Endodermal cell (in vitro differentiated cells): ENCODE measurements at regions not wholly inside any gene's neighbourhood (a gene's known extent, or its start where the extent isn't known, plus 50 kb on each side); places are given as distances from the start of the nearest gene placed in this dataset.

Experiments used
- DNase-seq: peaks from one replicate; pipeline ENCODE4 v3.0.0-alpha.2; 2017
- H3K27ac ChIP-seq: 2 replicates; pipeline ENCODE4 v1.5.1; 2013; ENCODE audit warnings: mild to moderate bottlenecking, low read depth, low read length, moderate library complexity
- H3K27me3 ChIP-seq: 2 replicates; pipeline ENCODE4 v1.6.1; 2013; ENCODE audit warnings: mild to moderate bottlenecking, low read length, moderate library complexity; ENCODE audit not compliant: insufficient read depth, control insufficient read depth, poor library complexity, severe bottlenecking
- H3K36me3 ChIP-seq: 2 replicates; pipeline ENCODE4 v1.7.0; 2013; ENCODE audit warnings: mild to moderate bottlenecking, low read length, moderate library complexity; ENCODE audit not compliant: control insufficient read depth, insufficient read depth
- H3K4me1 ChIP-seq: one replicate; pipeline ENCODE4 v1.7.0; 2013; ENCODE audit warnings: low read length; ENCODE audit not compliant: control insufficient read depth, insufficient read depth
- H3K4me3 ChIP-seq: 2 replicates; pipeline ENCODE4 v1.5.1; 2013; ENCODE audit warnings: mild to moderate bottlenecking, low read length, moderate library complexity
- H3K9ac ChIP-seq: 2 replicates; pipeline ENCODE4 v1.6.1; 2013; ENCODE audit warnings: mild to moderate bottlenecking, low read length, moderate library complexity; ENCODE audit not compliant: poor library complexity, severe bottlenecking; ENCODE audit errors: extremely low read depth
- H3K9me3 ChIP-seq: 2 replicates; pipeline ENCODE4 v1.6.1; 2013; ENCODE audit warnings: mild to moderate bottlenecking, low read length, moderate library complexity; ENCODE audit not compliant: control insufficient read depth
- H3K27ac Mint-ChIP-seq: 2 replicates; pipeline ENCODE4 v1.8.0; 2020; ENCODE audit warnings: mixed read lengths
- H3K27me3 Mint-ChIP-seq: 2 replicates; pipeline ENCODE4 v1.8.0; 2021; ENCODE audit warnings: mild to moderate bottlenecking, mixed read lengths; ENCODE audit not compliant: insufficient read depth
- H3K36me3 Mint-ChIP-seq: 2 replicates; pipeline ENCODE4 v1.8.0; 2020; ENCODE audit warnings: low read depth, mixed read lengths
- H3K4me1 Mint-ChIP-seq: 2 replicates; pipeline ENCODE4 v1.8.0; 2020; ENCODE audit warnings: mixed read lengths
- H3K4me3 Mint-ChIP-seq: 2 replicates; pipeline ENCODE4 v1.8.0; 2020; ENCODE audit warnings: mild to moderate bottlenecking, moderate library complexity, mixed read lengths
- H3K9me3 Mint-ChIP-seq: 2 replicates; pipeline ENCODE4 v1.8.0; 2020; ENCODE audit warnings: mild to moderate bottlenecking, mixed read lengths
- WGBS, 2 experiments: methylation state at CpG; one replicate each; pipeline versions ENCODE4 v1.1.5 to v1.1.7; 2013; ENCODE audit warnings: missing lambda C conversion rate in 2 of 2, mixed read lengths in 1 of 2; ENCODE audit not compliant: insufficient coverage in 1 of 2, insufficient read length in 1 of 2; 5-methylcytosine and 5-hydroxymethylcytosine counted together
- TF ChIP-seq, protein P1 (sequence below): fragments of 200-600 bp; sonication (generic); conservative IDR thresholded peaks from 2 replicates; pipeline ENCODE4 v1.5.0; 2021; ENCODE audit warnings: antibody characterized with exemption, mild to moderate bottlenecking

DNA sequence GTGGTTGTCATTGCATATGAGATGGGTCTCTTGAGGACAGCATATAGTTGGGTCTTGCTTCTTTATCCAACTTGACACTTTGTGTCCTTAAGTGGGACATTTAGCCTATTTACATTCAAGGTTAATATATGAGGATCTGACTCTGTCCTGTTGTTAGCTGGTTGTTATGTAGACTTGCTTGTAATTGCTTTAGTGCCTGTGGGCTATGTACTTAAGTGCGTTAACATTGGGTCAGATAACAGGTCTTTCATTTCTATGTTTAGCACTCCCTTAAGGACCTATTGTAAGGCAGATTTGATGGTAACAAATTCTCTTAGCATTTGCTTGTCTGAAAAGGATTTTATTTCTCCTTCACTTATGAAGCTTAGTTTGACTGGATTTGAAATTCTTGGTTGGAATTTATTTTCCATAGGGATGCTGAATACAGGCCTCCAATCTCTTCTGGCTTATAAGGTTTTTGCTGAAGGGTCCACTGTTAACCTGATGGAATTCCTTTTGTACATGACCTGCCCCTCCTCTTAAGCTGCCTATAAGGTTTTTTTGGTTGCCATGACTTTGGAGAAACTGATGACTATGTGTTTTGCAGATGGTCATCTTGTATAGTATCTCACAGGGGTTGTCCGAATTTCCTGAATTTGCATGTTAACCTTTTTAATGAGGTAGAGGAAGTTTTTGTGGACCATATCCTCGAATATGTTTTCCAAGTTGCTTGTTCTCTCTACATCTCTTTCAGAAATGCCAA lies 162.0 kb downstream of the NKX6-1 start:
- Histone ChIP-seq H3K4me3 (no peak overlapping the region), H3K27ac (no peak overlapping the region), H3K27me3 (no peaks in the 10 kb centered on the region), H3K4me1 (no peaks in the 10 kb centered on the region), H3K36me3 (no peaks in the 10 kb centered on the region), H3K9me3 (no peaks in the 10 kb centered on the region), H3K9ac (no peak overlapping the region)
- DNase-seq, result no peak
- Mint-ChIP-seq H3K27ac (no peak overlapping the region), H3K36me3 (peaks cover 3% of the 10 kb centered on the region), H3K4me3 (no peak overlapping the region), H3K4me1 (peaks cover 4% of the 10 kb centered on the region), H3K27me3 (no peaks in the 10 kb centered on the region), H3K9me3 (peaks cover 36% of the 10 kb centered on the region)
- TF ChIP-seq, protein P1, sequence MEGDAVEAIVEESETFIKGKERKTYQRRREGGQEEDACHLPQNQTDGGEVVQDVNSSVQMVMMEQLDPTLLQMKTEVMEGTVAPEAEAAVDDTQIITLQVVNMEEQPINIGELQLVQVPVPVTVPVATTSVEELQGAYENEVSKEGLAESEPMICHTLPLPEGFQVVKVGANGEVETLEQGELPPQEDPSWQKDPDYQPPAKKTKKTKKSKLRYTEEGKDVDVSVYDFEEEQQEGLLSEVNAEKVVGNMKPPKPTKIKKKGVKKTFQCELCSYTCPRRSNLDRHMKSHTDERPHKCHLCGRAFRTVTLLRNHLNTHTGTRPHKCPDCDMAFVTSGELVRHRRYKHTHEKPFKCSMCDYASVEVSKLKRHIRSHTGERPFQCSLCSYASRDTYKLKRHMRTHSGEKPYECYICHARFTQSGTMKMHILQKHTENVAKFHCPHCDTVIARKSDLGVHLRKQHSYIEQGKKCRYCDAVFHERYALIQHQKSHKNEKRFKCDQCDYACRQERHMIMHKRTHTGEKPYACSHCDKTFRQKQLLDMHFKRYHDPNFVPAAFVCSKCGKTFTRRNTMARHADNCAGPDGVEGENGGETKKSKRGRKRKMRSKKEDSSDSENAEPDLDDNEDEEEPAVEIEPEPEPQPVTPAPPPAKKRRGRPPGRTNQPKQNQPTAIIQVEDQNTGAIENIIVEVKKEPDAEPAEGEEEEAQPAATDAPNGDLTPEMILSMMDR, result no peak
- 84 to 93% methylated on average over 3 of the region's 3 CpGs for WGBS, 2 experiments

DNA sequence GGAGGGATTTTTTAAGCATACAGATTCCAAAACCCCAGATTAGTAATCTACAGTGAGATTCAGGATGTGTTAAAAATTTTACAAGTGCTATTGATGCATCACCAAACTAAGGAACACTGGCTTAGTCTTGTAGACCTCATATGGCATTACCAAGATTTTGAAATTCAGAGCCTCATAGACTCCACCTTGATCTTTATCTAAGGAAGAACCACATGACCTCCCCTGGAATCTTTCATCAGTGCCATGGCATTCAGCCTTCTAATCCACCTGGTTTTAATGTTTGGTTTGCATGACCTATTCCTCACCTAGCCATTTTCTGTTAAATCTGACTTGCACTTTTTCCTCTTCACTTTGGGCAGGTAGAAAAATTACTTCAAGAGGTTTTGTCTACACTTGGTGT lies 171.6 kb downstream of the NKX6-1 start:
- no peak overlapping the region for H3K4me3 ChIP-seq
- Mint-ChIP-seq H3K27me3 (peaks cover 2% of the 10 kb centered on the region), H3K9me3 (no peaks in the 10 kb centered on the region), H3K36me3 (no peaks in the 10 kb centered on the region), H3K4me3 (no peak overlapping the region), H3K27ac (no peak overlapping the region), H3K4me1 (peaks cover 28% of the 10 kb centered on the region)
- H3K9me3 ChIP-seq, result no peaks in the 10 kb centered on the region
- H3K4me1 ChIP-seq, result peaks cover 9% of the 10 kb centered on the region
- no peaks in the 10 kb centered on the region for H3K36me3 ChIP-seq
- no peak overlapping the region for H3K9ac ChIP-seq
- H3K27ac ChIP-seq, result no peak overlapping the region
- H3K27me3 ChIP-seq, result no peaks in the 10 kb centered on the region
- TF ChIP-seq, protein P1, result no peak
- no peak for DNase-seq

DNA sequence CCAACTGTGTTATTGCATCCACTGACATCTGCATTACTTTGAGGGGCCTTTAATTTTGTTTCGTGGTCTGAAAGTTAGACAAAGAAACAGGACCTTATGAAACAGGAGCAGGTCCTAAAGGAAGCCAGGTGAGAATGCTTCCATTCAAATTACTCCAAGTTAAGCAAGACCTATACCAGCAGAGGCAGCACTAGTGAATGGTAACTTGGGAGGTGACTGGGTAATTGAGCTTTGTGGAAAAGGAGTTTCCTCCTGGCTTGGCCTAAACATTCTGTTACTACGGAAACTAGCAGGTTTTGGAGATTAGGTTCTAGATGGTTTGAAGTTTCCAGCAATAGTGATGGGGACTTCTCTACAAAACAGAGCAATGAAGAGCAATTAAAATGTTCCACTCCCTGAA lies 173.5 kb downstream of the NKX6-1 start:
- peaks cover 22% of the 10 kb centered on the region for H3K4me1 Mint-ChIP-seq
- H3K4me1 ChIP-seq, result peaks cover 9% of the 10 kb centered on the region
- no peaks in the 10 kb centered on the region for H3K36me3 ChIP-seq
- H3K27me3 Mint-ChIP-seq, result peaks cover 2% of the 10 kb centered on the region
- no peak overlapping the region for H3K27ac ChIP-seq
- H3K9ac ChIP-seq, result no peak overlapping the region
- no peak overlapping the region for H3K4me3 ChIP-seq
- TF ChIP-seq, protein P1, result no peak
- H3K27ac Mint-ChIP-seq, result no peak overlapping the region
- DNase-seq, result no peak
- WGBS, 2 experiments, result 88 to 89% methylated on average over 1 to 2 of the region's 2 CpGs
- no peaks in the 10 kb centered on the region for H3K9me3 ChIP-seq
- no peaks in the 10 kb centered on the region for H3K9me3 Mint-ChIP-seq
- no peaks in the 10 kb centered on the region for H3K36me3 Mint-ChIP-seq
- H3K27me3 ChIP-seq, result no peaks in the 10 kb centered on the region
- H3K4me3 Mint-ChIP-seq, result no peak overlapping the region
